H1 (cell line): ENCODE measurements at regions not wholly inside any gene's neighbourhood (a gene's known extent, or its start where the extent isn't known, plus 50 kb on each side); places are given as distances from the start of the nearest gene placed in this dataset.
"Not testable (repeated sequence)": the region's sequence is repeated elsewhere in the genome, so short reads cannot be mapped to it uniquely, and the experiment has no call there.

ENCODE experiments used
- ASH2L ChIP-seq: fragments of 200-600, 300-600 bp; sonication (generic); IDR thresholded peaks from one replicate; pipeline ENCODE4 v1.7.1; 2017; ENCODE audit warnings: low read length
- EZH2 ChIP-seq: fragments of 200-600 bp; sonication (generic); IDR thresholded peaks from 2 replicates; pipeline ENCODE4 v1.7.1; 2012; ENCODE audit warnings: low read depth, mild to moderate bottlenecking, moderate library complexity, low read length, inconsistent platforms; ENCODE audit not compliant: severe bottlenecking
- FOSL1 ChIP-seq: IDR thresholded peaks from 2 replicates; pipeline ENCODE4 v1.6.1; 2011; ENCODE audit warnings: mild to moderate bottlenecking, low read depth, low read length, moderate library complexity; ENCODE audit not compliant: insufficient read depth
- JUND ChIP-seq: IDR thresholded peaks from 2 replicates; pipeline ENCODE4 v1.6.1; 2011; ENCODE audit warnings: mild to moderate bottlenecking, improper control_type of control experiment, low read length
- MAX ChIP-seq: IDR thresholded peaks from 2 replicates; pipeline ENCODE4 v1.6.1; 2012; ENCODE audit warnings: inconsistent platforms
- POLR2AphosphoS5 ChIP-seq: IDR thresholded peaks from 2 replicates; pipeline ENCODE4 v1.6.1; 2011; ENCODE audit warnings: low read depth, low read length
- SRF ChIP-seq: IDR thresholded peaks from 2 replicates; pipeline ENCODE4 v1.6.1; 2011; ENCODE audit warnings: mild to moderate bottlenecking, low read depth, low read length, moderate library complexity
- TAF1 ChIP-seq: IDR thresholded peaks from 2 replicates; pipeline ENCODE4 v1.6.1; 2011; ENCODE audit warnings: mild to moderate bottlenecking, low read depth, low read length
- USF2 ChIP-seq: IDR thresholded peaks from 2 replicates; pipeline ENCODE4 v1.6.1; 2011; ENCODE audit warnings: low read length, improper control_type of control experiment
- YY1 ChIP-seq: IDR thresholded peaks from 2 replicates; pipeline ENCODE4 v1.6.1; 2011; ENCODE audit warnings: low read depth, mild to moderate bottlenecking, low read length
- TF ChIP-seq, protein P1 (sequence below), 3 experiments: IDR thresholded peaks; 1 replicate in 2 of 3; 2 replicates in 1 of 3; pipeline versions ENCODE4 v1.5.1 to v1.6.1; 2011; ENCODE audit warnings: low read length in 3 of 3, mild to moderate bottlenecking in 3 of 3, inconsistent platforms in 2 of 3, low read depth in 1 of 3, moderate library complexity in 1 of 3; ENCODE audit not compliant: insufficient read depth in 1 of 3; ENCODE audit errors: control extremely low read depth in 1 of 3

DNA sequence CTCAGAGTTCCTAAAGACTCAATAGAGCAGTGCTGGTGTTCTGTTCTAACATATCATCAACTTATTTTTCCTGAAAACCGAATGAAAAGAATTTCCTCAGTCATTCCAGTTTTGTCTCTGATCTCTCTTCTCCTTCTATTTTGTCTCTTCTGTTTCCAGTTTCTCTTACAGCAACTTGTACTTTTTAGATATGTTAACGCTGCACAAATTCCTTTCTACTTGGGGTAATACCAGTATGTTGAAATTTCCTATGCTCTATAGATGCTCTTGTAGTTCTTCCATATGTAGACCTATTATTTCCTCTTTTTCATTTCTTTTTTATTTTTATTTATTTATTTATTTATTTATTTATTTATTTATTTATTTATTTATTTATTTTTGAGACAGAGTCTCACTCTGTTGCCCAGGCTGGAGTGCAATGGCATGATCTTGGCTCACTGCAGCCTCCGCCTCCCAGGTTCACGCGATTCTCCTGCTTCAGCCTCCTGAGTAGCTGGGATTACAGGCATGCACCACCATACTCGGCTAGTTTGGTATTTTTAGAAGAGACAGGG, 80.3 kb downstream of the LYZL2 start:
- TF ChIP-seq POLR2AphosphoS5, USF2, JUND, SRF, EZH2, TAF1, YY1, FOSL1, ASH2L, MAX: not testable (repeated sequence)
- TF ChIP-seq, protein P1, sequence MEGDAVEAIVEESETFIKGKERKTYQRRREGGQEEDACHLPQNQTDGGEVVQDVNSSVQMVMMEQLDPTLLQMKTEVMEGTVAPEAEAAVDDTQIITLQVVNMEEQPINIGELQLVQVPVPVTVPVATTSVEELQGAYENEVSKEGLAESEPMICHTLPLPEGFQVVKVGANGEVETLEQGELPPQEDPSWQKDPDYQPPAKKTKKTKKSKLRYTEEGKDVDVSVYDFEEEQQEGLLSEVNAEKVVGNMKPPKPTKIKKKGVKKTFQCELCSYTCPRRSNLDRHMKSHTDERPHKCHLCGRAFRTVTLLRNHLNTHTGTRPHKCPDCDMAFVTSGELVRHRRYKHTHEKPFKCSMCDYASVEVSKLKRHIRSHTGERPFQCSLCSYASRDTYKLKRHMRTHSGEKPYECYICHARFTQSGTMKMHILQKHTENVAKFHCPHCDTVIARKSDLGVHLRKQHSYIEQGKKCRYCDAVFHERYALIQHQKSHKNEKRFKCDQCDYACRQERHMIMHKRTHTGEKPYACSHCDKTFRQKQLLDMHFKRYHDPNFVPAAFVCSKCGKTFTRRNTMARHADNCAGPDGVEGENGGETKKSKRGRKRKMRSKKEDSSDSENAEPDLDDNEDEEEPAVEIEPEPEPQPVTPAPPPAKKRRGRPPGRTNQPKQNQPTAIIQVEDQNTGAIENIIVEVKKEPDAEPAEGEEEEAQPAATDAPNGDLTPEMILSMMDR (IDR thresholded peaks at IDR 0.05; ENCODE audit: control extremely low read depth in 1 of 3, insufficient read depth in 1 of 3, low read depth in 1 of 3, low read length in 3 of 3): not testable (repeated sequence)
